ENCODE measurements at regions not wholly inside any gene's neighbourhood (a gene's known extent, or its start where the extent isn't known, plus 50 kb on each side); places are given as distances from the start of the nearest gene placed in this dataset.

- TF ChIP-seq GABPA (IDR thresholded peaks at IDR 0.05; ENCODE audit: low read depth, low read length) (no peak), GABPA (CRISPR knock-in tag; IDR thresholded peaks at IDR 0.05; ENCODE audit: low read depth) (no peak), CTCF (CRISPR knock-in tag; IDR thresholded peaks at IDR 0.05) (no peak), WIZ (CRISPR knock-in tag; IDR thresholded peaks at IDR 0.05) (no peak), KDM5B (CRISPR knock-in tag; IDR thresholded peaks at IDR 0.05; ENCODE audit: borderline replicate concordance) (no peak), ZNF768 (CRISPR knock-in tag; IDR thresholded peaks at IDR 0.05) (no peak), EZH2 (conservative IDR thresholded peaks at IDR 0.05; ENCODE audit: low read depth, low read length) (no peak), POLR2AphosphoS5 (IDR thresholded peaks at IDR 0.05; ENCODE audit: low read depth, low read length) (no peak), ZSCAN30 (CRISPR knock-in tag; IDR thresholded peaks at IDR 0.05) (no peak), RFX5 (IDR thresholded peaks at IDR 0.05; ENCODE audit: low read depth, low read length) (no peak)
These were observed 68.9 kb upstream of the FUT9 start for GRCh38 chr6:95946906-95947305.

Data from HepG2 (cell line).